ENCODE measurements at regions not wholly inside any gene's neighbourhood (a gene's known extent, or its start where the extent isn't known, plus 50 kb on each side); places are given as distances from the start of the nearest gene placed in this dataset.

DNA sequence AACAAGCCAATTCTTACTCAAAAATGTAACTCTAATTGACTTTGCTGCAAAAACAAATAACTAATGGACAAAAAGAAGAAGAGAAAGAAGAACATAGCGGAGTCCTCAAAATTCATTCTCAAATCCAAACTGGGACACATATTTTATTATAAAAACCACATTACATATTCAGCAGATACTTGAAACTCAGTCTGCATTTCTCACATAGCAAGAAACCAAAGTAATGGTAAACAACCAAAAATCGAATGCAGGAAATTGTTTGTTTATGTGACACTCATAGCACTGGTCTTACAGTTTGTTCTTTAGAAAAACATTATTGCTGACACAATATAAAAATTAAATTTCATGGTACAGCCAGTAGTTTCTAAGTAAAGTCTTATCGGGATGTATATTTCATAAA, 789.8 kb downstream of the SLITRK6 start:
- Histone ChIP-seq H3K36me3 (ENCODE audit: low read depth) (no peaks in the 10 kb centered on the region), H3K4me2 (no peak overlapping the region), H3K27me3 (ENCODE audit: insufficient read depth, low read depth) (no peaks in the 10 kb centered on the region), H3K9me3 (ENCODE audit: insufficient read depth, low read depth) (no peaks in the 10 kb centered on the region), H3K79me2 (ENCODE audit: low read depth) (no peaks in the 10 kb centered on the region), H3K4me1 (replicated peaks; ENCODE audit: insufficient read depth) (no peaks in the 10 kb centered on the region), H2AFZ (0 out of 2 replicates have a peak overlapping the region, but pooled peaks have one; percentile 27), H3K27ac (no peak overlapping the region), H3K4me3 (no peak overlapping the region), H4K20me1 (ENCODE audit: insufficient read depth) (no peaks in the 10 kb centered on the region), H3F3A (ENCODE audit: insufficient read depth, low read depth) (no peaks in the 10 kb centered on the region), H3K9me2 (ENCODE audit: insufficient read depth) (no peaks in the 10 kb centered on the region)
- TF ChIP-seq, protein P1, sequence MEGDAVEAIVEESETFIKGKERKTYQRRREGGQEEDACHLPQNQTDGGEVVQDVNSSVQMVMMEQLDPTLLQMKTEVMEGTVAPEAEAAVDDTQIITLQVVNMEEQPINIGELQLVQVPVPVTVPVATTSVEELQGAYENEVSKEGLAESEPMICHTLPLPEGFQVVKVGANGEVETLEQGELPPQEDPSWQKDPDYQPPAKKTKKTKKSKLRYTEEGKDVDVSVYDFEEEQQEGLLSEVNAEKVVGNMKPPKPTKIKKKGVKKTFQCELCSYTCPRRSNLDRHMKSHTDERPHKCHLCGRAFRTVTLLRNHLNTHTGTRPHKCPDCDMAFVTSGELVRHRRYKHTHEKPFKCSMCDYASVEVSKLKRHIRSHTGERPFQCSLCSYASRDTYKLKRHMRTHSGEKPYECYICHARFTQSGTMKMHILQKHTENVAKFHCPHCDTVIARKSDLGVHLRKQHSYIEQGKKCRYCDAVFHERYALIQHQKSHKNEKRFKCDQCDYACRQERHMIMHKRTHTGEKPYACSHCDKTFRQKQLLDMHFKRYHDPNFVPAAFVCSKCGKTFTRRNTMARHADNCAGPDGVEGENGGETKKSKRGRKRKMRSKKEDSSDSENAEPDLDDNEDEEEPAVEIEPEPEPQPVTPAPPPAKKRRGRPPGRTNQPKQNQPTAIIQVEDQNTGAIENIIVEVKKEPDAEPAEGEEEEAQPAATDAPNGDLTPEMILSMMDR (conservative IDR thresholded peaks at IDR 0.05), result no peak
- TF ChIP-seq EZH2 (IDR thresholded peaks at IDR 0.05; ENCODE audit: low read depth), result no peak
- CTCF ChIA-PET, result no interaction called here
- BruUV-seq (replicated peaks), result no TSS peak
- POLR2A ChIA-PET (ENCODE audit: unreplicated experiment), result no interaction called here
- no peak for DNase-seq
- intact Hi-C loops (cut with micrococcal nuclease; ENCODE audit: unreplicated experiment), result no loop called here

GRCh38 chr13:84999252-84999651, 800.0 kb downstream of the SLITRK6 start:
- Histone ChIP-seq H3F3A (ENCODE audit: insufficient read depth, low read depth) (no peaks in the 10 kb centered on the region), H3K9me3 (ENCODE audit: insufficient read depth, low read depth) (no peaks in the 10 kb centered on the region), H3K4me2 (no peak overlapping the region), H3K4me1 (replicated peaks; ENCODE audit: insufficient read depth) (no peaks in the 10 kb centered on the region), H2AFZ (no peak overlapping the region), H3K27me3 (ENCODE audit: insufficient read depth, low read depth) (no peaks in the 10 kb centered on the region), H3K36me3 (ENCODE audit: low read depth) (no peaks in the 10 kb centered on the region), H3K4me3 (no peak overlapping the region), H3K79me2 (ENCODE audit: low read depth) (no peaks in the 10 kb centered on the region), H3K27ac (no peak overlapping the region), H3K9me2 (ENCODE audit: insufficient read depth) (no peaks in the 10 kb centered on the region; the same call in 1 of the 2 replicates), H4K20me1 (ENCODE audit: insufficient read depth) (no peaks in the 10 kb centered on the region)
- DNase-seq, result no peak
- no TSS peak for BruUV-seq (replicated peaks)
- CTCF ChIA-PET, result no interaction called here
- intact Hi-C loops (cut with micrococcal nuclease; ENCODE audit: unreplicated experiment), result no loop called here
- no peak for TF ChIP-seq EZH2 (IDR thresholded peaks at IDR 0.05; ENCODE audit: low read depth)
- TF ChIP-seq, protein P1 (conservative IDR thresholded peaks at IDR 0.05), result no peak
- POLR2A ChIA-PET (ENCODE audit: unreplicated experiment), result no interaction called here

DNA sequence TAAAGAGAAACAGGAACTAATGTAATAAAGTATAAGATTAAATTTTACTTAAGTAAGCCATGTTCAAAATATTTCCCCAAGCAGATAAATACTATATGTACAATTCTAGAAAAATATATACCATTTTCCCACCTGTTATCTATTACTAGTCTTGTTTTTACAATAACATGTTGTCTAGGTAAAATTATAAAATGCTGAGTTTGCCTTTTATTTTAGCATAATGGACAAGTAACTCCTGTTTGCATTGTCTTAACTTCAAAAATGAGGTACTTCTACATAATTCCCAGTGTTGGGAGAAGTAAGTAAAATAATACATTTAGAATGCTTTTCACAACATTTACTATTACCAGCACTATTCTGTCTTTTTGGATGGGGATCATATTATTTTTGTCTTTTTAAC, 800.5 kb downstream of the SLITRK6 start:
- no TSS peak for BruUV-seq (replicated peaks)
- CTCF ChIA-PET, result no interaction called here
- POLR2A ChIA-PET (ENCODE audit: unreplicated experiment), result no interaction called here

More for the DNA sequence above, 800.5 kb downstream of the SLITRK6 start:
- H3K79me2 ChIP-seq (ENCODE audit: low read depth), result no peaks in the 10 kb centered on the region
- no peak overlapping the region for H3K4me2 ChIP-seq
- no peak for DNase-seq
- no peak overlapping the region for H2AFZ ChIP-seq
- no peaks in the 10 kb centered on the region for H3K27me3 ChIP-seq (ENCODE audit: insufficient read depth, low read depth)
- no peaks in the 10 kb centered on the region for H4K20me1 ChIP-seq (ENCODE audit: insufficient read depth)
- TF ChIP-seq, protein P1 (conservative IDR thresholded peaks at IDR 0.05), result no peak
- no peak for TF ChIP-seq EZH2 (IDR thresholded peaks at IDR 0.05; ENCODE audit: low read depth)
- H3K27ac ChIP-seq, result no peak overlapping the region
- H3K9me2 ChIP-seq (ENCODE audit: insufficient read depth), result no peaks in the 10 kb centered on the region; the same call in 1 of the 2 replicates
- H3K4me3 ChIP-seq, result no peak overlapping the region
- no peaks in the 10 kb centered on the region for H3K9me3 ChIP-seq (ENCODE audit: insufficient read depth, low read depth)
- H3F3A ChIP-seq (ENCODE audit: insufficient read depth, low read depth), result no peaks in the 10 kb centered on the region
- H3K4me1 ChIP-seq (replicated peaks; ENCODE audit: insufficient read depth), result no peaks in the 10 kb centered on the region
- H3K36me3 ChIP-seq (ENCODE audit: low read depth), result no peaks in the 10 kb centered on the region
- intact Hi-C loops (cut with micrococcal nuclease; ENCODE audit: unreplicated experiment), result no loop called here

All from PC-9 (cell line).